Natural killer cell (primary cell): ENCODE measurements at regions not wholly inside any gene's neighbourhood (a gene's known extent, or its start where the extent isn't known, plus 50 kb on each side); places are given as distances from the start of the nearest gene placed in this dataset.

Experiments
- ATAC-seq, 3 donors: fragments of 150-1000 bp in 2 of 3; fragments of 200-7000 bp in 1 of 3; cut with Tn5 transposase; 1 replicate in 1 of 3; 2 replicates in 2 of 3; pipeline ENCODE4 v1.10.0; 2021; ENCODE audit warnings: mild to moderate bottlenecking in 2 of 3, moderate library complexity in 2 of 3
- DNase-seq, 2 donors: peaks; one replicate each; pipeline versions ENCODE4 v3.0.0 to v3.0.0-alpha.2; 2013 to 2021; ENCODE audit warnings: mixed read lengths in 1 of 2
- H3K27ac ChIP-seq: one replicate; pipeline ENCODE4 v1.5.1; 2013; ENCODE audit warnings: mild to moderate bottlenecking, low read length
- H3K27me3 ChIP-seq: one replicate; pipeline ENCODE4 v1.6.1; 2013; ENCODE audit warnings: low read length; ENCODE audit not compliant: control insufficient read depth, insufficient read depth
- H3K36me3 ChIP-seq: one replicate; pipeline ENCODE4 v1.6.1; 2013; ENCODE audit warnings: low read length; ENCODE audit not compliant: control insufficient read depth, insufficient read depth
- H3K4me1 ChIP-seq: one replicate; pipeline ENCODE4 v1.6.1; 2013; ENCODE audit warnings: low read length; ENCODE audit not compliant: control insufficient read depth, insufficient read depth
- H3K4me3 ChIP-seq: one replicate; pipeline ENCODE4 v1.5.1; 2013; ENCODE audit warnings: low read length
- H3K9me3 ChIP-seq: one replicate; pipeline ENCODE4 v1.6.1; 2013; ENCODE audit warnings: low read length; ENCODE audit not compliant: control insufficient read depth, insufficient read depth
- H3K27ac Mint-ChIP-seq, 2 donors: one replicate each; pipeline ENCODE4 v1.8.0; 2022; ENCODE audit warnings: mild to moderate bottlenecking in 2 of 2, mixed read lengths in 2 of 2, moderate library complexity in 1 of 2
- H3K27me3 Mint-ChIP-seq, 2 donors: one replicate each; pipeline ENCODE4 v1.8.0; 2022; ENCODE audit warnings: low read depth in 2 of 2, mixed read lengths in 2 of 2
- H3K36me3 Mint-ChIP-seq: one replicate; pipeline ENCODE4 v1.8.0; 2022; ENCODE audit warnings: mixed read lengths
- H3K4me1 Mint-ChIP-seq, 2 donors: one replicate each; pipeline ENCODE4 v1.8.0; 2022; ENCODE audit warnings: mixed read lengths in 2 of 2
- H3K4me3 Mint-ChIP-seq: one replicate; pipeline ENCODE4 v1.8.0; 2022; ENCODE audit warnings: mild to moderate bottlenecking, moderate library complexity, mixed read lengths
- H3K9me3 Mint-ChIP-seq, 2 donors: one replicate each; pipeline ENCODE4 v1.8.0; 2022; ENCODE audit warnings: mixed read lengths in 2 of 2
- CTCF ChIP-seq: fragments of 200-600 bp; IDR thresholded peaks from one replicate; pipeline ENCODE4 v1.8.0; 2022; ENCODE audit warnings: antibody characterized with exemption
- WGBS: methylation state at CpG from one replicate; pipeline ENCODE4 v1.1.7; 2013; ENCODE audit warnings: missing lambda C conversion rate; ENCODE audit not compliant: insufficient coverage; 5-methylcytosine and 5-hydroxymethylcytosine counted together
- intact Hi-C: fragments of 100-400 bp; cut with micrococcal nuclease; formaldehyde crosslinking; loops from one replicate; pipeline ENCODE4 v1.14.2; 2022

GRCh38 chr18:28594034-28594433 is 417.1 kb upstream of the CDH2 start:
- no peak for DNase-seq
- no peaks in the 10 kb centered on the region for H3K9me3 ChIP-seq
- H3K36me3 ChIP-seq = no peaks in the 10 kb centered on the region
- Mint-ChIP-seq H3K27ac (no peak overlapping the region), H3K9me3 (peaks cover 2 to 8% of the 10 kb centered on the region in 2 donors), H3K4me1 (no peaks in the 10 kb centered on the region), H3K4me3 (no peak overlapping the region), H3K36me3 (peaks cover 5% of the 10 kb centered on the region), H3K27me3 (no peaks in the 10 kb centered on the region)
- no peaks in the 10 kb centered on the region for H3K4me1 ChIP-seq
- no peak overlapping the region for H3K4me3 ChIP-seq
- TF ChIP-seq CTCF = no peak
- no peak overlapping the region for H3K27ac ChIP-seq
- no peak for ATAC-seq
- WGBS = 92% methylated on average over 3 of the region's 4 CpGs
- no peaks in the 10 kb centered on the region for H3K27me3 ChIP-seq
- intact Hi-C loops = no loop called here

GRCh38 chr18:28588884-28589549 is 412.1 kb upstream of the CDH2 start:
- Histone ChIP-seq H3K27ac (no peak overlapping the region), H3K4me3 (no peak overlapping the region), H3K36me3 (no peaks in the 10 kb centered on the region), H3K27me3 (no peaks in the 10 kb centered on the region), H3K9me3 (no peaks in the 10 kb centered on the region), H3K4me1 (no peaks in the 10 kb centered on the region)
- DNase-seq (no peak), ATAC-seq (no peak)
- no peak overlapping the region for H3K4me3 Mint-ChIP-seq
- peaks cover 0 to 4% of the 10 kb centered on the region in 2 donors for H3K9me3 Mint-ChIP-seq
- intact Hi-C loops = no loop called here
- no peaks in the 10 kb centered on the region for H3K27me3 Mint-ChIP-seq
- no peak overlapping the region for H3K27ac Mint-ChIP-seq
- H3K36me3 Mint-ChIP-seq = no peaks in the 10 kb centered on the region
- no CpG with 5 or more reads among the region's 1 CpG for WGBS
- no peak for TF ChIP-seq CTCF
- no peaks in the 10 kb centered on the region for H3K4me1 Mint-ChIP-seq

GRCh38 chr18:28584731-28585130 is 407.8 kb upstream of the CDH2 start:
- Histone ChIP-seq H3K27ac (no peak overlapping the region), H3K9me3 (no peaks in the 10 kb centered on the region), H3K4me1 (no peaks in the 10 kb centered on the region), H3K36me3 (no peaks in the 10 kb centered on the region), H3K27me3 (no peaks in the 10 kb centered on the region), H3K4me3 (no peak overlapping the region)
- intact Hi-C loops = no loop called here
- no peaks in the 10 kb centered on the region for H3K36me3 Mint-ChIP-seq
- H3K9me3 Mint-ChIP-seq = no peaks in the 10 kb centered on the region
- WGBS = 95% methylated on average over 5 of the region's 5 CpGs
- H3K27me3 Mint-ChIP-seq = no peaks in the 10 kb centered on the region
- H3K4me3 Mint-ChIP-seq = no peak overlapping the region
- no peak for DNase-seq
- H3K27ac Mint-ChIP-seq = no peak overlapping the region
- no peak for TF ChIP-seq CTCF
- H3K4me1 Mint-ChIP-seq = no peaks in the 10 kb centered on the region
- ATAC-seq = no peak

- Mint-ChIP-seq H3K4me3 (no peak overlapping the region), H3K27me3 (no peaks in the 10 kb centered on the region), H3K9me3 (no peaks in the 10 kb centered on the region), H3K4me1 (no peaks in the 10 kb centered on the region), H3K27ac (no peak overlapping the region), H3K36me3 (no peaks in the 10 kb centered on the region)
- Histone ChIP-seq H3K4me1 (no peaks in the 10 kb centered on the region), H3K27me3 (no peaks in the 10 kb centered on the region), H3K4me3 (no peak overlapping the region), H3K27ac (no peak overlapping the region), H3K9me3 (no peaks in the 10 kb centered on the region), H3K36me3 (no peaks in the 10 kb centered on the region)
- TF ChIP-seq CTCF = no peak
- WGBS = 100% methylated on average over 1 of the region's 2 CpGs
- ATAC-seq (no peak), DNase-seq (no peak)
- intact Hi-C loops = no loop called here
Observed at GRCh38 chr18:28582724-28583123, 405.8 kb upstream of the CDH2 start.
